ENCODE measurements at regions not wholly inside any gene's neighbourhood (a gene's known extent, or its start where the extent isn't known, plus 50 kb on each side); places are given as distances from the start of the nearest gene placed in this dataset.
"Not testable (repeated sequence)": the region's sequence is repeated elsewhere in the genome, so short reads cannot be mapped to it uniquely, and the experiment has no call there.

- H3K27me3 Mint-ChIP-seq, CTCF ChIA-PET, POLR2A ChIA-PET: not testable (repeated sequence)
These were observed 829.8 kb downstream of the TNS3 start for GRCh38 chr7:46751927-46752723.

GRCh38 chr7:46751471-46751870 is 830.4 kb upstream of the IGFBP3 start:
- Mint-ChIP-seq H3K9me3 (peaks cover 6% of the 10 kb centered on the region), H3K4me1 (no peaks in the 10 kb centered on the region), H3K4me3 (no peak overlapping the region), H3K27me3 (no peaks in the 10 kb centered on the region), H3K36me3 (ENCODE audit: low read depth) (no peaks in the 10 kb centered on the region), H3K27ac (no peak overlapping the region)
- no peak for DNase-seq
- POLR2A ChIA-PET, result no interaction called here
- CTCF ChIA-PET, result no interaction called here

More at GRCh38 chr7:46751927-46752723, 829.8 kb downstream of the TNS3 start:
- H3K27ac Mint-ChIP-seq; H3K9me3 Mint-ChIP-seq; H3K4me3 Mint-ChIP-seq; DNase-seq; H3K4me1 Mint-ChIP-seq; H3K36me3 Mint-ChIP-seq (ENCODE audit: low read depth): not testable (repeated sequence)

- POLR2A ChIA-PET, result no interaction called here
- no peaks in the 10 kb centered on the region for H3K4me1 Mint-ChIP-seq
- DNase-seq, result no peak
- H3K9me3 Mint-ChIP-seq, result peaks cover 6% of the 10 kb centered on the region
- no peaks in the 10 kb centered on the region for H3K27me3 Mint-ChIP-seq
- H3K4me3 Mint-ChIP-seq, result no peak overlapping the region
- no peaks in the 10 kb centered on the region for H3K36me3 Mint-ChIP-seq (ENCODE audit: low read depth)
- CTCF ChIA-PET, result no interaction called here
- H3K27ac Mint-ChIP-seq, result no peak overlapping the region
These were observed 829.3 kb upstream of the IGFBP3 start for GRCh38 chr7:46750321-46750865.

GRCh38 chr7:46747869-46748576 is 827.0 kb upstream of the IGFBP3 start:
- DNase-seq, result no peak

GRCh38 chr7:46746695-46747687 is 825.9 kb upstream of the IGFBP3 start:
- H3K4me3 Mint-ChIP-seq, result no peak overlapping the region
- ChIA-PET POLR2A (no interaction called here), CTCF (no interaction called here)
- no peaks in the 10 kb centered on the region for H3K4me1 Mint-ChIP-seq
- peaks cover 4% of the 10 kb centered on the region for H3K9me3 Mint-ChIP-seq
- no peaks in the 10 kb centered on the region for H3K36me3 Mint-ChIP-seq (ENCODE audit: low read depth)
- DNase-seq, result no peak
- no peaks in the 10 kb centered on the region for H3K27me3 Mint-ChIP-seq
- no peak overlapping the region for H3K27ac Mint-ChIP-seq

More at GRCh38 chr7:46747869-46748576, 827.0 kb upstream of the IGFBP3 start:
- no peak overlapping the region for H3K27ac Mint-ChIP-seq
- POLR2A ChIA-PET, result no interaction called here
- H3K27me3 Mint-ChIP-seq, result no peaks in the 10 kb centered on the region
- H3K36me3 Mint-ChIP-seq (ENCODE audit: low read depth), result no peaks in the 10 kb centered on the region
- H3K4me1 Mint-ChIP-seq, result no peaks in the 10 kb centered on the region
- CTCF ChIA-PET, result no interaction called here
- no peak overlapping the region for H3K4me3 Mint-ChIP-seq
- H3K9me3 Mint-ChIP-seq, result peaks cover 4% of the 10 kb centered on the region

GRCh38 chr7:46745707-46746090 is 824.6 kb upstream of the IGFBP3 start:
- Mint-ChIP-seq H3K36me3 (ENCODE audit: low read depth) (no peaks in the 10 kb centered on the region), H3K4me1 (no peaks in the 10 kb centered on the region), H3K27me3 (no peaks in the 10 kb centered on the region), H3K4me3 (no peak overlapping the region), H3K27ac (no peak overlapping the region), H3K9me3 (peaks cover 4% of the 10 kb centered on the region)
- ChIA-PET CTCF (interaction anchor here (0.7 kb wide), 1 partner anchor 63 kb away, joined by 4 read pairs; no protein-coding TSS in a partner anchor), POLR2A (no interaction called here)
- no peak for DNase-seq

- H3K9me3 Mint-ChIP-seq, result peaks cover 4% of the 10 kb centered on the region
- POLR2A ChIA-PET, result no interaction called here
- CTCF ChIA-PET, result no interaction called here
These were observed 824.1 kb upstream of the IGFBP3 start for GRCh38 chr7:46744957-46745706.

GRCh38 chr7:46742601-46743000 is 821.5 kb upstream of the IGFBP3 start:
- Mint-ChIP-seq H3K4me3 (no peak overlapping the region), H3K27me3 (no peaks in the 10 kb centered on the region), H3K9me3 (peaks cover 4% of the 10 kb centered on the region), H3K27ac (no peak overlapping the region), H3K4me1 (no peaks in the 10 kb centered on the region), H3K36me3 (ENCODE audit: low read depth) (no peaks in the 10 kb centered on the region)
- POLR2A ChIA-PET, result no interaction called here
- DNase-seq, result no peak
- CTCF ChIA-PET, result no interaction called here

More at GRCh38 chr7:46744957-46745706, 824.1 kb upstream of the IGFBP3 start:
- Mint-ChIP-seq H3K27me3 (no peaks in the 10 kb centered on the region), H3K4me1 (no peaks in the 10 kb centered on the region), H3K27ac (no peak overlapping the region), H3K4me3 (no peak overlapping the region), H3K36me3 (ENCODE audit: low read depth) (no peaks in the 10 kb centered on the region)
- no peak for DNase-seq

GRCh38 chr7:46741938-46742540 is 821.0 kb upstream of the IGFBP3 start:
- Mint-ChIP-seq H3K9me3 (peaks cover under 1% of the 10 kb centered on the region), H3K27ac (no peak overlapping the region), H3K4me3 (no peak overlapping the region), H3K36me3 (ENCODE audit: low read depth) (no peaks in the 10 kb centered on the region), H3K27me3 (no peaks in the 10 kb centered on the region), H3K4me1 (no peaks in the 10 kb centered on the region)
- DNase-seq, result no peak
- ChIA-PET POLR2A (no interaction called here), CTCF (no interaction called here)

GRCh38 chr7:46741181-46741580 is 820.1 kb upstream of the IGFBP3 start:
- no peak for DNase-seq
- H3K36me3 Mint-ChIP-seq (ENCODE audit: low read depth), result no peaks in the 10 kb centered on the region
- H3K9me3 Mint-ChIP-seq, result peaks cover under 1% of the 10 kb centered on the region
- no peaks in the 10 kb centered on the region for H3K4me1 Mint-ChIP-seq
- no peaks in the 10 kb centered on the region for H3K27me3 Mint-ChIP-seq
- no peak overlapping the region for H3K4me3 Mint-ChIP-seq
- POLR2A ChIA-PET, result no interaction called here
- no peak overlapping the region for H3K27ac Mint-ChIP-seq
- CTCF ChIA-PET, result no interaction called here

GRCh38 chr7:46739518-46740234 is 818.6 kb upstream of the IGFBP3 start:
- Mint-ChIP-seq H3K27ac (no peak overlapping the region), H3K9me3 (peaks cover 4% of the 10 kb centered on the region), H3K4me3 (no peak overlapping the region), H3K27me3 (no peaks in the 10 kb centered on the region), H3K36me3 (ENCODE audit: low read depth) (no peaks in the 10 kb centered on the region), H3K4me1 (no peaks in the 10 kb centered on the region)
- POLR2A ChIA-PET, result no interaction called here
- no peak for DNase-seq
- CTCF ChIA-PET, result no interaction called here

All from activated CD4-positive, alpha-beta T cell treated with anti-CD3 and anti-CD28 coated beads, Interleukin-2, amount 10 ng/mL, durations not matched to agents 7 days and 5 days (primary cell).